Vagina (tissue), 2 donors: ENCODE measurements at regions not wholly inside any gene's neighbourhood (a gene's known extent, or its start where the extent isn't known, plus 50 kb on each side); places are given as distances from the start of the nearest gene placed in this dataset.
"Not testable (repeated sequence)": the region's sequence is repeated elsewhere in the genome, so short reads cannot be mapped to it uniquely, and the experiment has no call there.

Experiments used
- DNase-seq, 2 donors: peaks; one replicate each; pipeline ENCODE4 v3.0.0-alpha.2; 2017; ENCODE audit errors: extremely low spot score in 2 of 2
- H3K27ac ChIP-seq: fragments of 200-600 bp; sonication (generic); one replicate; pipeline ENCODE4 v1.5.1; 2019
- H3K27me3 ChIP-seq: fragments of 200-600 bp; sonication (generic); one replicate; pipeline ENCODE4 v1.5.1; 2019
- H3K36me3 ChIP-seq, 2 donors: fragments of 200-600 bp; sonication (generic); one replicate each; pipeline ENCODE4 v1.5.1; 2017 to 2019
- H3K4me1 ChIP-seq: fragments of 200-600 bp; sonication (generic); one replicate; pipeline ENCODE4 v1.5.1; 2019
- H3K4me3 ChIP-seq, 2 donors: fragments of 200-600 bp; sonication (generic); 1 replicate in 1 of 2; 2 replicates in 1 of 2; pipeline ENCODE4 v1.5.1; 2016 to 2019
- H3K9me3 ChIP-seq: fragments of 200-600 bp; sonication (generic); one replicate; pipeline ENCODE4 v1.5.1; 2019
- CTCF ChIP-seq, 3 experiments: fragments of 450-650 bp in 2 of 3; fragments of 200-600 bp in 1 of 3; sonication (generic) in 1 of 3; IDR thresholded peaks; one replicate each; pipeline ENCODE4 v1.5.1; 2017 to 2019; ENCODE audit warnings: antibody characterized with exemption in 3 of 3, mild to moderate bottlenecking in 2 of 3, moderate library complexity in 2 of 3
- POLR2A ChIP-seq, 2 donors: fragments of 450-650 bp; IDR thresholded peaks; one replicate each; pipeline ENCODE4 v1.6.1; 2017; ENCODE audit warnings: antibody characterized with exemption in 2 of 2, mild to moderate bottlenecking in 2 of 2, moderate library complexity in 2 of 2
- POLR2AphosphoS5 ChIP-seq, 2 donors: sonication (generic); formaldehyde crosslinking; IDR thresholded peaks; one replicate each; pipeline ENCODE4 v1.9.0; 2017; ENCODE audit warnings: antibody characterized with exemption in 2 of 2, mild to moderate bottlenecking in 2 of 2, low read depth in 1 of 2; ENCODE audit not compliant: insufficient read depth in 1 of 2
- intact Hi-C: fragments of 100-400 bp; cut with DNase I; formaldehyde crosslinking; loops from one replicate; pipeline ENCODE4 v1.15.1; 2023

DNA sequence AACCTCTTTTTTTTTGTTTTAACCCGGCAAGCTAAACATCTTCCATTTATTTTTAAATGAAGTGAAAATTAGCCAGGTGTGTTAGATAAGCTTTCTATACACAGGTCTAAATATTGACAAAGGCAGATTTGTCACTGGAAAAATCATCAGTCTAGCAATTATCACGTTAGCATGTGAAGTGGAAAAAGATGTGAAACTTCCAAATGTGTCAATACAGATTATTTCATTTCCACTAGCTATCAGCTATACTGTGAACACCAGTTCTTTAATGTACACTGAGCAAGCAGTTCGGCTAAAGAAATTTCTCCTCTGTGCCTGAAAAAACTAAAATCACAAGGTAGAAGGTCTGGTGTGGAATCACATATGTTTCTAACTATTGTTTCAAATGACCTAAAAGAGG is 96.6 kb upstream of the G2E3 start:
- Histone ChIP-seq H3K36me3 (no peaks in the 10 kb centered on the region), H3K4me3 (no peak overlapping the region), H3K9me3 (no peaks in the 10 kb centered on the region), H3K4me1 (no peaks in the 10 kb centered on the region), H3K27ac (no peak overlapping the region), H3K27me3 (no peaks in the 10 kb centered on the region)
- TF ChIP-seq CTCF (IDR thresholded peaks at IDR 0.05) = no peak
- TF ChIP-seq POLR2AphosphoS5 (IDR thresholded peaks at IDR 0.05; ENCODE audit: insufficient read depth in 1 of 2, low read depth in 1 of 2) = no peak
- TF ChIP-seq POLR2A (IDR thresholded peaks at IDR 0.05) = no peak
- DNase-seq = no peak
- intact Hi-C loops = no loop called here

DNA sequence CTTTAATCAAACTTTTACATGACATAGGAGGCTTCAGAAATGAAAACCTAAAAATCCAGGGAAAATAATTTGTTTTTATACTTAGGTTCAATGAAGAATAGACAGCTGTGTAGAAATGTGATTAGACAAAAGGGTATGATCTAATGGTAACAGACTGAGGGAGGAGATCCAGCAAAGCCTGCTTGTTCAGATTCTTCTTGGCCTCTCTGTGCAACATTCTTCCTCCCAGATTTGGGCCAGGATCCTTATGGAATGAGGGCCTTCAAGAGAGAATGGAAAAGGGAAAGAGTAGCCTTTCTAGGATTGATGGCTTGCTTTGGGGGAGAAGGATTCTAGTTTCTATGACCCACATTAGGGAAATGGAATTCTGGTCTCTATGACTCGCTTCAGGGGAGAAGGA is 94.5 kb upstream of the G2E3 start:
- TF ChIP-seq POLR2A (IDR thresholded peaks at IDR 0.05) (no peak), CTCF (IDR thresholded peaks at IDR 0.05) (no peak), POLR2AphosphoS5 (IDR thresholded peaks at IDR 0.05; ENCODE audit: insufficient read depth in 1 of 2, low read depth in 1 of 2) (no peak)
- Histone ChIP-seq H3K4me3 (no peak overlapping the region), H3K9me3 (no peaks in the 10 kb centered on the region), H3K4me1 (no peaks in the 10 kb centered on the region), H3K27ac (no peak overlapping the region), H3K36me3 (no peaks in the 10 kb centered on the region), H3K27me3 (no peaks in the 10 kb centered on the region)
- DNase-seq = no peak
- intact Hi-C loops = no loop called here

DNA sequence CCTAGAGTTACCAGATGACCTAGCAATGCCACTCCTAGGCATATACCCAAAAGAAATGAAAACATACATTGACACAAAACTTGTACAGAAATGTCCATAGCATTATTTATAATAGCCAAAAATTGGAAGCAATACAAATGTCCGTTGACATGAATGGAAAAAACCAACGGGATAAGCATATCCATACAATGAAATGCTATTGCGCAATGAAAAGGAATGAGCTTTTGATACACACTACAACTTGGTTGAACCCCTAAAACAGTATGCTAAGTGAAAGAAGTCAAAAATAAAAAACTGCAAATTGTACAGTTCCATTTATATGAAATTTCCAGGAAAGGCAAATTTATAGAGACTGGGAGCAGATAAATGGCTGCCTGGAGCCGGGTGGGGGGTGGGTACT is 90.6 kb upstream of the G2E3 start:
- Histone ChIP-seq H3K27me3 (no peaks in the 10 kb centered on the region), H3K4me1 (no peaks in the 10 kb centered on the region), H3K27ac (no peak overlapping the region), H3K36me3 (no peaks in the 10 kb centered on the region), H3K4me3 (no peak overlapping the region), H3K9me3 (no peaks in the 10 kb centered on the region)
- intact Hi-C loops = no loop called here
- DNase-seq = no peak
- no peak for TF ChIP-seq POLR2A (IDR thresholded peaks at IDR 0.05)

DNA sequence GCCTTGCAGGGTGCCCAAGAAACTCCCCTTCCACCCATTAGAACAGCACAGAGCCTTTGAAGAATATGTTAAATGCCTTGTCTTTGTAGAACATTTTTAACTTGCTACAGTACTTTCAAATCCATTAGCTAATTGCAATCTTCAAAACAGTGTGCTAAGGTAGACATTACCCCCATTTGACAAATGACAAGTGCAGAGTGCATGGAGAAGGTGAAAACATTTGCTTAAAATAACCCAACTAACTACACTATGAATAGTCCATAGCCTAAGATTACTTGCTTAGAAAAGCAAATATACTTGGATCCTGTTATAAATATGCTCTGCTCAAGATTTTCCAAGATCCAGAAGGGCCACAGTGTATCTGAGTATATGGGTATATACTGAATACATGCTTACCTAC is 87.0 kb upstream of the G2E3 start:
- Histone ChIP-seq H3K9me3 (no peaks in the 10 kb centered on the region), H3K4me3 (no peak overlapping the region), H3K27ac (no peak overlapping the region), H3K27me3 (no peaks in the 10 kb centered on the region), H3K4me1 (no peaks in the 10 kb centered on the region), H3K36me3 (no peaks in the 10 kb centered on the region)
- intact Hi-C loops = loop anchor here (5.0 kb wide), 1 partner anchor 1180 kb away; no protein-coding TSS in a partner anchor
- no peak for TF ChIP-seq CTCF (IDR thresholded peaks at IDR 0.05)
- DNase-seq = no peak

GRCh38 chr14:30473846-30474696 is 84.9 kb upstream of the G2E3 start:
- intact Hi-C loops = loop anchor here (5.0 kb wide), 1 partner anchor 1178 kb away; no protein-coding TSS in a partner anchor
- not testable (repeated sequence) for H3K4me3 ChIP-seq, H3K27ac ChIP-seq, DNase-seq, H3K27me3 ChIP-seq, H3K36me3 ChIP-seq, H3K4me1 ChIP-seq, H3K9me3 ChIP-seq

DNA sequence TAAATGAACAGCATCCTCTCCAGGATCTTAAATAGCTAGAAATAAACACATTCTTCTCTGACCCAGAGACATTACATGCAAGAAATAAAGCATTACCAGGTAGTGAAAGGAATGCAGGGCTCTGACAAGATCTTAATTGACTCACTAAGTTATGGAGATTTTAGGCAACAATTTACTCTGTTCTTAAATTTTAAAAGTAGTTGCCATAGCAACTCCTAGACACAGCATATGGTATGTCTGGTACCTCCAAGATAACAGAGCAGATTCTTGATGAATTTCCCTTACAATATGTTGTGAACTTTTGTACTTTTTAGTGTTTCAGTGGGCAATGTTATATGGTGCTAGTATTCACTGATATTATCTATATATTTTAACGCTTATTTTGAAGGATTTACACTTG is 76.7 kb upstream of the G2E3 start:
- H3K27ac ChIP-seq = no peak overlapping the region
- no peaks in the 10 kb centered on the region for H3K4me1 ChIP-seq
- no peaks in the 10 kb centered on the region for H3K36me3 ChIP-seq
- TF ChIP-seq CTCF (IDR thresholded peaks at IDR 0.05) (no peak), POLR2AphosphoS5 (IDR thresholded peaks at IDR 0.05; ENCODE audit: insufficient read depth in 1 of 2, low read depth in 1 of 2) (no peak), POLR2A (IDR thresholded peaks at IDR 0.05) (no peak)
- no peak overlapping the region for H3K4me3 ChIP-seq
- no peak for DNase-seq
- intact Hi-C loops = no loop called here
- H3K27me3 ChIP-seq = no peaks in the 10 kb centered on the region
- no peaks in the 10 kb centered on the region for H3K9me3 ChIP-seq
